WTC11 (cell line): ENCODE measurements at regions not wholly inside any gene's neighbourhood (a gene's known extent, or its start where the extent isn't known, plus 50 kb on each side); places are given as distances from the start of the nearest gene placed in this dataset.

Experiments
- ATAC-seq: fragments of 200-7000 bp; cut with Tn5 transposase; 2 replicates; pipeline ENCODE4 v1.10.0; 2021; ENCODE audit warnings: mild to moderate bottlenecking, moderate library complexity
- CTCF ChIA-PET: fragments of 300-600 bp; sonication (Branson Sonifier 250); formaldehyde crosslinking; loops from one replicate; lab custom pipeline; 2021; ENCODE audit warnings: antibody characterized with exemption; lab: Charles Lee
- POLR2A ChIA-PET: fragments of 350-600 bp; sonication (Branson Sonifier 250); formaldehyde crosslinking; loops from one replicate; lab custom pipeline; 2021; ENCODE audit warnings: antibody characterized with exemption; lab: Charles Lee
- DNase-seq: peaks from one replicate; pipeline ENCODE4 v3.0.0; 2021; ENCODE audit warnings: low spot score
- H3K27ac Mint-ChIP-seq: 2 replicates; pipeline ENCODE4 v1.8.0; 2021; ENCODE audit warnings: mixed read lengths
- H3K27me3 Mint-ChIP-seq: 2 replicates; pipeline ENCODE4 v1.8.0; 2021; ENCODE audit warnings: low read depth, mild to moderate bottlenecking, moderate library complexity, mixed read lengths
- H3K36me3 Mint-ChIP-seq: 2 replicates; pipeline ENCODE4 v1.8.0; 2021; ENCODE audit warnings: mixed read lengths
- H3K4me1 Mint-ChIP-seq: 2 replicates; pipeline ENCODE4 v1.8.0; 2022; ENCODE audit warnings: mixed read lengths
- H3K4me3 Mint-ChIP-seq: 2 replicates; pipeline ENCODE4 v1.8.0; 2021; ENCODE audit warnings: mild to moderate bottlenecking, moderate library complexity, mixed read lengths
- H3K9me3 Mint-ChIP-seq: 2 replicates; pipeline ENCODE4 v1.8.0; 2021; ENCODE audit warnings: mixed read lengths
- CDX4 ChIP-seq: fragments of 250-450 bp; sonication (Bioruptor Pico); IDR thresholded peaks from 2 replicates; pipeline ENCODE4 v1.9.0; 2021; ENCODE audit warnings: moderate library complexity, mild to moderate bottlenecking, inconsistent platforms, borderline replicate concordance
- CREM ChIP-seq: sonication (generic); formaldehyde crosslinking; IDR thresholded peaks from 2 replicates; pipeline ENCODE4 v1.8.1; 2022; ENCODE audit warnings: mild to moderate bottlenecking, missing genetic modification reagents, moderate library complexity
- E2F1 ChIP-seq: sonication (generic); formaldehyde crosslinking; IDR thresholded peaks from 2 replicates; pipeline ENCODE4 v1.8.0; 2022; ENCODE audit warnings: mild to moderate bottlenecking, missing genetic modification reagents
- E2F5 ChIP-seq: sonication (generic); formaldehyde crosslinking; IDR thresholded peaks from 2 replicates; pipeline ENCODE4 v1.8.1; 2022; ENCODE audit warnings: mild to moderate bottlenecking, moderate library complexity, missing genetic modification reagents
- ETV6 ChIP-seq: sonication (generic); formaldehyde crosslinking; IDR thresholded peaks from 2 replicates; pipeline ENCODE4 v1.8.1; 2022; ENCODE audit warnings: mild to moderate bottlenecking, missing genetic modification reagents
- FOXJ3 ChIP-seq: sonication (generic); formaldehyde crosslinking; IDR thresholded peaks from 2 replicates; pipeline ENCODE4 v1.9.0; 2021; ENCODE audit warnings: missing genetic modification reagents, mild to moderate bottlenecking, borderline replicate concordance
- GABPB1 ChIP-seq: sonication (generic); formaldehyde crosslinking; IDR thresholded peaks from 2 replicates; pipeline ENCODE4 v1.8.1; 2023; ENCODE audit warnings: mild to moderate bottlenecking, missing genetic modification reagents
- GTF2I ChIP-seq: fragments of 250-450 bp; sonication (Bioruptor Pico); conservative IDR thresholded peaks from 2 replicates; pipeline ENCODE4 v1.4.0; 2021; ENCODE audit warnings: mild to moderate bottlenecking
- HMGA2 ChIP-seq: fragments of 250-450 bp; sonication (Bioruptor Pico); IDR thresholded peaks from 2 replicates; pipeline ENCODE4 v1.4.0; 2021; ENCODE audit warnings: mild to moderate bottlenecking, moderate library complexity
- HMGXB4 ChIP-seq: sonication (generic); formaldehyde crosslinking; IDR thresholded peaks from 2 replicates; pipeline ENCODE4 v1.8.1; 2023; ENCODE audit warnings: mild to moderate bottlenecking, moderate library complexity, missing genetic modification reagents
- KAT7 ChIP-seq: sonication (generic); formaldehyde crosslinking; IDR thresholded peaks from 2 replicates; pipeline ENCODE4 v1.8.1; 2023; ENCODE audit warnings: missing genetic modification reagents, mild to moderate bottlenecking, borderline replicate concordance
- MXD4 ChIP-seq: fragments of 250-450 bp; sonication (Bioruptor Pico); IDR thresholded peaks from 2 replicates; pipeline ENCODE4 v1.8.0; 2021; ENCODE audit warnings: mild to moderate bottlenecking, moderate library complexity, borderline replicate concordance
- NFYB ChIP-seq: sonication (generic); formaldehyde crosslinking; conservative IDR thresholded peaks from 2 replicates; pipeline ENCODE4 v1.8.0; 2022; ENCODE audit warnings: low read depth, missing genetic modification reagents
- NR1H2 ChIP-seq: sonication (generic); formaldehyde crosslinking; IDR thresholded peaks from 2 replicates; pipeline ENCODE4 v1.9.0; 2021; ENCODE audit warnings: mild to moderate bottlenecking, moderate library complexity, missing genetic modification reagents
- PRDM15 ChIP-seq: sonication (generic); formaldehyde crosslinking; IDR thresholded peaks from 2 replicates; pipeline ENCODE4 v1.8.0; 2022; ENCODE audit warnings: missing genetic modification reagents
- PREB ChIP-seq: sonication (generic); formaldehyde crosslinking; IDR thresholded peaks from 2 replicates; pipeline ENCODE4 v1.8.1; 2022; ENCODE audit warnings: mild to moderate bottlenecking, missing genetic modification reagents, moderate library complexity, borderline replicate concordance
- PRRX2 ChIP-seq: fragments of 250-450 bp; sonication (Bioruptor Pico); IDR thresholded peaks from 2 replicates; pipeline ENCODE4 v1.8.0; 2021; ENCODE audit warnings: mild to moderate bottlenecking
- SOX15 ChIP-seq: fragments of 250-450 bp; sonication (Bioruptor Pico); IDR thresholded peaks from 2 replicates; pipeline ENCODE4 v1.9.0; 2021; ENCODE audit warnings: mild to moderate bottlenecking
- STAT6 ChIP-seq: sonication (generic); formaldehyde crosslinking; conservative IDR thresholded peaks from 2 replicates; pipeline ENCODE4 v1.8.1; 2023; ENCODE audit warnings: mild to moderate bottlenecking, low read depth, missing genetic modification reagents, moderate library complexity
- ZBTB21 ChIP-seq: sonication (generic); formaldehyde crosslinking; IDR thresholded peaks from 2 replicates; pipeline ENCODE4 v1.8.1; 2023; ENCODE audit warnings: mild to moderate bottlenecking, missing genetic modification reagents, borderline replicate concordance
- ZNF138 ChIP-seq: sonication (generic); formaldehyde crosslinking; conservative IDR thresholded peaks from 2 replicates; pipeline ENCODE4 v1.8.1; 2022; ENCODE audit warnings: mild to moderate bottlenecking, moderate library complexity, missing genetic modification reagents
- ZNF232 ChIP-seq: sonication (generic); formaldehyde crosslinking; IDR thresholded peaks from 2 replicates; pipeline ENCODE4 v1.8.0; 2022; ENCODE audit warnings: mild to moderate bottlenecking, missing genetic modification reagents
- ZNF263 ChIP-seq: sonication (generic); formaldehyde crosslinking; IDR thresholded peaks from 2 replicates; pipeline ENCODE4 v1.8.1; 2022; ENCODE audit warnings: low read depth, mild to moderate bottlenecking, moderate library complexity, missing genetic modification reagents
- ZNF512 ChIP-seq: sonication (generic); formaldehyde crosslinking; IDR thresholded peaks from 2 replicates; pipeline ENCODE4 v1.8.1; 2022; ENCODE audit warnings: missing genetic modification reagents, borderline replicate concordance

GRCh38 chr5:3893975-3894374 lies 298.3 kb downstream of the IRX1 start:
- DNase-seq = no peak
- Mint-ChIP-seq H3K4me3 (no peak overlapping the region), H3K27me3 (peaks cover 16% of the 10 kb centered on the region), H3K27ac (no peak overlapping the region), H3K9me3 (peaks cover 41% of the 10 kb centered on the region), H3K36me3 (peaks cover 24% of the 10 kb centered on the region), H3K4me1 (peaks cover 21% of the 10 kb centered on the region)
- no peak for TF ChIP-seq ZNF263 (CRISPR knock-in tag)
- no peak for TF ChIP-seq HMGXB4 (CRISPR knock-in tag)
- TF ChIP-seq ETV6 (CRISPR knock-in tag) = no peak
- TF ChIP-seq ZNF232 (CRISPR knock-in tag) = no peak
- no peak for TF ChIP-seq GABPB1 (CRISPR knock-in tag)
- no peak for TF ChIP-seq PRRX2 (CRISPR knock-in tag)
- TF ChIP-seq ZBTB21 = no peak
- no peak for TF ChIP-seq ZNF512 (CRISPR knock-in tag)
- TF ChIP-seq E2F1 (CRISPR knock-in tag) = no peak
- TF ChIP-seq ZNF138 (CRISPR knock-in tag) = no peak
- TF ChIP-seq MXD4 = no peak
- TF ChIP-seq E2F5 (CRISPR knock-in tag) = no peak
- no peak for TF ChIP-seq FOXJ3
- no peak for TF ChIP-seq GTF2I
- no peak for TF ChIP-seq CDX4 (CRISPR knock-in tag)
- CTCF ChIA-PET = no interaction called here
- POLR2A ChIA-PET = no interaction called here
- no peak for ATAC-seq

GRCh38 chr5:3896098-3896497 lies 300.5 kb downstream of the IRX1 start:
- ChIA-PET CTCF (no interaction called here), POLR2A (no interaction called here)
- H3K36me3 Mint-ChIP-seq = peaks cover 24% of the 10 kb centered on the region
- H3K27me3 Mint-ChIP-seq = peaks cover 14% of the 10 kb centered on the region
- no peak overlapping the region for H3K27ac Mint-ChIP-seq
- ATAC-seq = no peak
- no peak overlapping the region for H3K4me3 Mint-ChIP-seq
- no peak for DNase-seq
- H3K9me3 Mint-ChIP-seq = peaks cover 44% of the 10 kb centered on the region
- peaks cover 18% of the 10 kb centered on the region for H3K4me1 Mint-ChIP-seq
- TF ChIP-seq NR1H2 (CRISPR knock-in tag) (no peak), PRDM15 (CRISPR knock-in tag) (no peak), HMGA2 (CRISPR knock-in tag) (no peak), PREB (CRISPR knock-in tag) (no peak), NFYB (no peak), SOX15 (CRISPR knock-in tag) (no peak), KAT7 (no peak), ZBTB21 (no peak), STAT6 (CRISPR knock-in tag) (no peak), CREM (no peak)
